Spleen (tissue), 11 donors: ENCODE measurements at regions not wholly inside any gene's neighbourhood (a gene's known extent, or its start where the extent isn't known, plus 50 kb on each side); places are given as distances from the start of the nearest gene placed in this dataset.

Source experiments
- DNase-seq: peaks from one replicate; pipeline ENCODE4 v3.0.0-alpha.2; 2020
- H3K27ac ChIP-seq, 8 donors: fragments of 200-600 bp; sonication (generic) in 7 of 8; 1 replicate in 4 of 8; 2 replicates in 4 of 8; pipeline versions ENCODE4 v1.5.0 to v1.8.0; 2016 to 2021; ENCODE audit warnings: inconsistent platforms in 4 of 8, mild to moderate bottlenecking in 4 of 8, moderate library complexity in 1 of 8
- H3K27me3 ChIP-seq, 7 donors: fragments of 200-600 bp; sonication (generic) in 6 of 7; replicated peaks in 1 of 7; 1 replicate in 4 of 7; 2 replicates in 3 of 7; pipeline versions ENCODE4 v1.5.0 to v1.8.0; 2016 to 2021; ENCODE audit warnings: inconsistent platforms in 3 of 7, mild to moderate bottlenecking in 1 of 7
- H3K36me3 ChIP-seq, 6 donors: fragments of 200-600 bp; sonication (generic) in 5 of 6; 1 replicate in 4 of 6; 2 replicates in 2 of 6; pipeline versions ENCODE4 v1.5.0 to v1.8.0; 2016 to 2021; ENCODE audit warnings: inconsistent platforms in 2 of 6
- H3K4me1 ChIP-seq, 6 donors: fragments of 200-600 bp; sonication (generic) in 5 of 6; 1 replicate in 3 of 6; 2 replicates in 3 of 6; pipeline versions ENCODE4 v1.5.0 to v1.8.0; 2016 to 2021; ENCODE audit warnings: inconsistent platforms in 3 of 6
- H3K4me3 ChIP-seq, 8 donors: fragments of 200-600 bp; sonication (generic) in 7 of 8; 1 replicate in 4 of 8; 2 replicates in 4 of 8; pipeline versions ENCODE4 v1.5.0 to v1.8.0; 2016 to 2021; ENCODE audit warnings: inconsistent platforms in 4 of 8, mild to moderate bottlenecking in 4 of 8, moderate library complexity in 2 of 8
- H3K9me3 ChIP-seq, 8 donors: fragments of 200-600 bp; sonication (generic) in 7 of 8; 1 replicate in 4 of 8; 2 replicates in 4 of 8; pipeline versions ENCODE4 v1.5.0 to v1.8.0; 2016 to 2021; ENCODE audit warnings: inconsistent platforms in 4 of 8
- CTCF ChIP-seq, 11 experiments: fragments of 200-600 bp in 7 of 11; fragments of 450-650 bp in 4 of 11; sonication (generic) in 4 of 11; IDR thresholded peaks in 8 of 11; conservative IDR thresholded peaks in 3 of 11; 1 replicate in 7 of 11; 2 replicates in 4 of 11; pipeline versions ENCODE4 v1.4.0 to v1.8.0; 2016 to 2021; ENCODE audit warnings: antibody characterized with exemption in 11 of 11, inconsistent platforms in 4 of 11, mild to moderate bottlenecking in 1 of 11
- POLR2A ChIP-seq, 3 donors: fragments of 450-650 bp; IDR thresholded peaks; one replicate each; pipeline ENCODE4 v1.5.1; 2017; ENCODE audit warnings: antibody characterized with exemption in 3 of 3, mild to moderate bottlenecking in 1 of 3
- POLR2AphosphoS5 ChIP-seq, 3 donors: sonication (generic); formaldehyde crosslinking; IDR thresholded peaks; one replicate each; pipeline ENCODE4 v1.5.1; 2017; ENCODE audit warnings: antibody characterized with exemption in 3 of 3
- WGBS, 5 donors: extraction: QIAGEN DNeasy Blood & Tissue Kit in 3 of 5; methylation state at CpG; one replicate each; pipeline versions ENCODE4 v1.1.5 to v1.1.7; 2013 to 2018; 5-methylcytosine and 5-hydroxymethylcytosine counted together
- intact Hi-C: fragments of 100-400 bp; cut with DNase I; formaldehyde crosslinking; loops from one replicate; pipeline ENCODE4 v1.15.0; 2023; ENCODE audit warnings: low total_unique reads
- donor health status: healthy with polysubstance abuse.
- donor health status: DM: no; HTN: no; CAD: no; lungs with moderate emphysema.
- donor health status: DM: no; HTN: no; CAD: no.
- donor health status: Bipolar disorder and iron deficiency.
- donor health status: healthy.
- donor health status: DM: no; HTN: no; CAD: no.
- donor health status: DM: yes; HTN: yes; CAD: no.

GRCh38 chr3:25144430-25144829 lies 283.6 kb upstream of the RARB start:
- peaks cover 0 to 10% (median 0%) of the 10 kb centered on the region in 8 donors for H3K9me3 ChIP-seq
- intact Hi-C loops = no loop called here
- 73 to 83% (median 77%) methylated on average over 4 of the region's 4 CpGs for WGBS, 5 donors

GRCh38 chr3:25145176-25145575 lies 282.9 kb upstream of the RARB start:
- WGBS, 5 donors = 73 to 95% (median 84%) methylated on average over 1 of the region's 1 CpG
- TF ChIP-seq CTCF (IDR thresholded peaks at IDR 0.05 in 8 of 11, conservative IDR thresholded peaks at IDR 0.05 in 3 of 11) = no peak
- TF ChIP-seq POLR2A (IDR thresholded peaks at IDR 0.05) = no peak
- TF ChIP-seq POLR2AphosphoS5 (IDR thresholded peaks at IDR 0.05) = no peak
- intact Hi-C loops = no loop called here
- no peaks in the 10 kb centered on the region for H3K4me1 ChIP-seq
- no peaks in the 10 kb centered on the region for H3K27me3 ChIP-seq
- H3K9me3 ChIP-seq = peaks cover 0 to 4% (median 0%) of the 10 kb centered on the region in 8 donors
- no peak overlapping the region for H3K4me3 ChIP-seq
- no peaks in the 10 kb centered on the region for H3K36me3 ChIP-seq
- DNase-seq = no peak
- no peak overlapping the region for H3K27ac ChIP-seq

More at GRCh38 chr3:25144430-25144829, 283.6 kb upstream of the RARB start:
- H3K36me3 ChIP-seq = no peaks in the 10 kb centered on the region
- no peaks in the 10 kb centered on the region for H3K27me3 ChIP-seq
- TF ChIP-seq CTCF (IDR thresholded peaks at IDR 0.05 in 8 of 11, conservative IDR thresholded peaks at IDR 0.05 in 3 of 11) (no peak), POLR2A (IDR thresholded peaks at IDR 0.05) (no peak), POLR2AphosphoS5 (IDR thresholded peaks at IDR 0.05) (no peak)
- H3K27ac ChIP-seq = no peak overlapping the region
- no peak overlapping the region for H3K4me3 ChIP-seq
- no peaks in the 10 kb centered on the region for H3K4me1 ChIP-seq
- no peak for DNase-seq

GRCh38 chr3:25150199-25150598 lies 277.9 kb upstream of the RARB start:
- Histone ChIP-seq H3K36me3 (no peaks in the 10 kb centered on the region), H3K4me3 (no peak overlapping the region), H3K4me1 (no peaks in the 10 kb centered on the region), H3K27ac (no peak overlapping the region), H3K27me3 (no peaks in the 10 kb centered on the region), H3K9me3 (no peaks in the 10 kb centered on the region)
- 80 to 97% (median 87%) methylated on average over 1 of the region's 1 CpG for WGBS, 5 donors
- TF ChIP-seq CTCF (IDR thresholded peaks at IDR 0.05 in 8 of 11, conservative IDR thresholded peaks at IDR 0.05 in 3 of 11) = no peak
- DNase-seq = no peak
- intact Hi-C loops = no loop called here

- intact Hi-C loops = no loop called here
- 29 to 49% (median 39%) methylated on average over 10 of the region's 10 CpGs for WGBS, 5 donors
Observed at GRCh38 chr3:25151281-25151902, 276.7 kb upstream of the RARB start.

More at GRCh38 chr3:25151281-25151902, 276.7 kb upstream of the RARB start:
- Histone ChIP-seq H3K9me3 (peaks cover 0 to 5% (median 0%) of the 10 kb centered on the region in 8 donors), H3K4me3 (peak overlapping the region in 5 of 8 donors; percentile 2 to 41 (median 18)), H3K36me3 (no peaks in the 10 kb centered on the region), H3K4me1 (no peaks in the 10 kb centered on the region), H3K27ac (peak overlapping the region in 1 of 8 donors; percentile 24), H3K27me3 (no peaks in the 10 kb centered on the region)
- DNase-seq = no peak
- no peak for TF ChIP-seq POLR2A (IDR thresholded peaks at IDR 0.05)
- TF ChIP-seq POLR2AphosphoS5 (IDR thresholded peaks at IDR 0.05) = no peak
- TF ChIP-seq CTCF (IDR thresholded peaks at IDR 0.05 in 8 of 11, conservative IDR thresholded peaks at IDR 0.05 in 3 of 11) = no peak
